CD14-positive monocyte (primary cell): ENCODE measurements at regions not wholly inside any gene's neighbourhood (a gene's known extent, or its start where the extent isn't known, plus 50 kb on each side); places are given as distances from the start of the nearest gene placed in this dataset.
"Not testable (repeated sequence)": the region's sequence is repeated elsewhere in the genome, so short reads cannot be mapped to it uniquely, and the experiment has no call there.

Source experiments
- DNase-seq, 3 donors: peaks; one replicate each; pipeline ENCODE4 v3.0.0-alpha.2; 2011 to 2022
- H2AFZ ChIP-seq: 2 replicates; pipeline ENCODE4 v1.6.0; 2012; ENCODE audit warnings: mild to moderate bottlenecking, low read depth, low read length, inconsistent platforms; ENCODE audit not compliant: insufficient read depth, poor library complexity, severe bottlenecking
- H3K27ac ChIP-seq, 2 donors: 1 replicate in 1 of 2; 2 replicates in 1 of 2; pipeline ENCODE4 v1.5.1; 2012 to 2013; ENCODE audit warnings: low read length in 2 of 2, control low read depth in 1 of 2, inconsistent platforms in 1 of 2, low read depth in 1 of 2, mild to moderate bottlenecking in 1 of 2
- H3K27me3 ChIP-seq, 2 donors: one replicate each; pipeline versions ENCODE4 v1.6.0 to v1.6.1; 2011 to 2013; ENCODE audit warnings: low read length in 2 of 2; ENCODE audit not compliant: control insufficient read depth in 2 of 2, insufficient read depth in 2 of 2
- H3K36me3 ChIP-seq, 2 donors: replicated peaks in 1 of 2; 1 replicate in 1 of 2; 2 replicates in 1 of 2; pipeline versions ENCODE4 v1.5.1 to v1.6.1; 2012 to 2013; ENCODE audit warnings: low read length in 2 of 2, control low read depth in 1 of 2, inconsistent platforms in 1 of 2, mild to moderate bottlenecking in 1 of 2; ENCODE audit not compliant: insufficient read depth in 2 of 2, control insufficient read depth in 1 of 2
- H3K4me1 ChIP-seq, 2 donors: 1 replicate in 1 of 2; 2 replicates in 1 of 2; pipeline versions ENCODE4 v1.5.1 to v1.6.1; 2012 to 2013; ENCODE audit warnings: low read length in 2 of 2, control low read depth in 1 of 2, inconsistent platforms in 1 of 2, mild to moderate bottlenecking in 1 of 2, moderate library complexity in 1 of 2; ENCODE audit not compliant: insufficient read depth in 2 of 2, control insufficient read depth in 1 of 2
- H3K4me2 ChIP-seq: replicated peaks from 2 replicates; pipeline ENCODE3; 2012; ENCODE audit warnings: low read length, moderate library complexity, mild to moderate bottlenecking; ENCODE audit not compliant: poor library complexity, severe bottlenecking; ENCODE audit errors: extremely low read depth
- H3K4me3 ChIP-seq, 3 experiments: fragments of 200-600 bp in 1 of 3; sonication (generic) in 1 of 3; replicated peaks in 1 of 3; 1 replicate in 2 of 3; 2 replicates in 1 of 3; pipeline ENCODE4 v1.5.1; 2011 to 2013; ENCODE audit warnings: low read length in 3 of 3, mild to moderate bottlenecking in 3 of 3, control low read depth in 2 of 3, low read depth in 2 of 3, inconsistent platforms in 1 of 3, moderate library complexity in 1 of 3
- H3K79me2 ChIP-seq: 2 replicates; pipeline ENCODE4 v1.6.0; 2012; ENCODE audit warnings: mild to moderate bottlenecking, control low read depth, inconsistent platforms, low read length, moderate library complexity; ENCODE audit not compliant: insufficient read depth
- H3K9ac ChIP-seq: 2 replicates; pipeline ENCODE4 v1.6.0; 2017; ENCODE audit warnings: low read length, mild to moderate bottlenecking; ENCODE audit not compliant: insufficient read depth, poor library complexity, severe bottlenecking
- H3K9me3 ChIP-seq, 2 donors: replicated peaks in 1 of 2; 1 replicate in 1 of 2; 2 replicates in 1 of 2; pipeline versions ENCODE4 v1.5.1 to v1.6.1; 2012 to 2013; ENCODE audit warnings: low read length in 2 of 2, control low read depth in 1 of 2; ENCODE audit not compliant: control insufficient read depth in 1 of 2, insufficient read depth in 1 of 2
- H4K20me1 ChIP-seq: 2 replicates; pipeline ENCODE4 v1.6.0; 2012; ENCODE audit warnings: mild to moderate bottlenecking, low read length, control low read depth, moderate library complexity; ENCODE audit not compliant: insufficient read depth
- H3K27ac Mint-ChIP-seq, 7 donors: one replicate each; pipeline ENCODE4 v1.8.0; 2020; ENCODE audit warnings: mild to moderate bottlenecking in 7 of 7, mixed read lengths in 7 of 7, moderate library complexity in 6 of 7, inconsistent platforms in 2 of 7
- H3K27me3 Mint-ChIP-seq, 3 donors: one replicate each; pipeline ENCODE4 v1.8.0; 2021 to 2022; ENCODE audit warnings: low read depth in 3 of 3, mild to moderate bottlenecking in 3 of 3, mixed read lengths in 3 of 3, moderate library complexity in 3 of 3, inconsistent platforms in 1 of 3
- H3K36me3 Mint-ChIP-seq, 2 donors: one replicate each; pipeline ENCODE4 v1.8.0; 2020; ENCODE audit warnings: mixed read lengths in 2 of 2, inconsistent platforms in 1 of 2, mild to moderate bottlenecking in 1 of 2
- H3K4me1 Mint-ChIP-seq: one replicate; pipeline ENCODE4 v1.8.0; 2020; ENCODE audit warnings: mild to moderate bottlenecking, mixed read lengths
- H3K4me3 Mint-ChIP-seq, 2 donors: one replicate each; pipeline ENCODE4 v1.8.0; 2020; ENCODE audit warnings: mild to moderate bottlenecking in 2 of 2, mixed read lengths in 2 of 2, moderate library complexity in 1 of 2
- H3K9me3 Mint-ChIP-seq, 7 donors: one replicate each; pipeline ENCODE4 v1.8.0; 2020 to 2022; ENCODE audit warnings: mixed read lengths in 7 of 7, mild to moderate bottlenecking in 6 of 7, moderate library complexity in 6 of 7, inconsistent platforms in 2 of 7
- CTCF ChIP-seq: fragments of 200-600 bp; IDR thresholded peaks from one replicate; pipeline ENCODE4 v1.8.0; 2022; ENCODE audit warnings: antibody characterized with exemption, mild to moderate bottlenecking
- WGBS: methylation state at CpG from one replicate; pipeline ENCODE4 v1.1.5; 2013; ENCODE audit warnings: missing lambda C conversion rate; ENCODE audit not compliant: insufficient coverage; 5-methylcytosine and 5-hydroxymethylcytosine counted together
- intact Hi-C, 2 donors: fragments of 100-400 bp; cut with micrococcal nuclease; formaldehyde crosslinking; loops; one replicate each; pipeline versions ENCODE4 v1.15.0 to v1.15.1; 2023

GRCh38 chr12:131425112-131426075, 285.5 kb upstream of the SFSWAP start:
- Histone ChIP-seq H4K20me1 (no peaks in the 10 kb centered on the region), H3K9ac (no peak overlapping the region), H3K79me2 (no peaks in the 10 kb centered on the region), H3K9me3 (peaks cover 0 to 11% of the 10 kb centered on the region in 2 donors), H3K27me3 (no peaks in the 10 kb centered on the region), H3K36me3 (no peaks in the 10 kb centered on the region), H3K27ac (no peak overlapping the region), H3K4me3 (no peak overlapping the region), H2AFZ (no peak overlapping the region), H3K4me1 (no peaks in the 10 kb centered on the region), H3K4me2 (no peak overlapping the region)
- DNase-seq = no peak
- TF ChIP-seq CTCF = no peak
- H3K36me3 Mint-ChIP-seq = no peaks in the 10 kb centered on the region
- no peak overlapping the region for H3K27ac Mint-ChIP-seq
- H3K4me1 Mint-ChIP-seq = no peaks in the 10 kb centered on the region
- H3K4me3 Mint-ChIP-seq = no peak overlapping the region
- H3K9me3 Mint-ChIP-seq = peaks cover 3 to 19% (median 13%) of the 10 kb centered on the region in 7 donors
- peaks cover 6 to 16% (median 7%) of the 10 kb centered on the region in 3 donors for H3K27me3 Mint-ChIP-seq
- WGBS = 89% methylated on average over 6 of the region's 9 CpGs
- intact Hi-C loops = no loop called here

DNA sequence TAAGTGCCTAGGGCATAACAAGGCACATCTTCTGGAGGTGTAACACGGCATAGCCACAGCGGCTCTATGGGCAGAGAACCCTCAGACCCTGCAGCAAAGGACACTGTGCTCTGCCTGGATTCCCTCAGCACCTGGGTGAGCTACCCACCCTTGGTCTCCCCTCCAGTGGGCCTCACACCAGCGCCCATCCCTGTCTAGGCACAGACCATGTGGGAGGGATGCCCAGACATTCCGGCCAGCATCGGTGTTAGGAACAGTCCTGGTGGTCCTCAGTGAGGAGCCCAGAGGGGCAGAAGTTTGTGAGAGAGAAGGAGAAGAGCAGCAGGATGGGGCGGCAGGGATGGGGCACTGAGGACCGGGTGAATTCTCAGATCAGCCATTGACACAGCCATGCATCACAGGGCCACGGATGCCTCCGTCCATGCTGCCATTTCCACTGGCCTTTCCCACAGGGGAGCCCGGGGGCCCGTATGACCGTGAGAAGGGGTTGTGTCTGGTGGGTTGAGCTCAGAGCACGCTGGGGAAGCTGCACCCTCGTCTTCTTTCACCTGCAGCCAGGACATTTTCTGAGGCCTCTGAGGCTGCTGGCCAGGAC, 282.7 kb upstream of the SFSWAP start:
- no peak for DNase-seq
- H3K9me3 Mint-ChIP-seq = peaks cover 3 to 22% (median 13%) of the 10 kb centered on the region in 7 donors
- H3K9me3 ChIP-seq = peaks cover 0 to 12% of the 10 kb centered on the region in 2 donors
- peaks cover 0 to 9% of the 10 kb centered on the region in 2 donors for H3K27me3 ChIP-seq
- no peaks in the 10 kb centered on the region for H3K4me1 ChIP-seq
- no peaks in the 10 kb centered on the region for H3K36me3 ChIP-seq
- no peak overlapping the region for H3K9ac ChIP-seq
- no peaks in the 10 kb centered on the region for H3K4me1 Mint-ChIP-seq
- peaks cover 14 to 23% (median 16%) of the 10 kb centered on the region in 3 donors for H3K27me3 Mint-ChIP-seq
- H3K27ac Mint-ChIP-seq = no peak overlapping the region
- no peak for TF ChIP-seq CTCF
- no peak overlapping the region for H2AFZ ChIP-seq
- H3K4me3 Mint-ChIP-seq = no peak overlapping the region
- intact Hi-C loops = no loop called here
- no peak overlapping the region for H3K27ac ChIP-seq
- no peak overlapping the region for H3K4me2 ChIP-seq
- no peaks in the 10 kb centered on the region for H3K79me2 ChIP-seq
- H3K4me3 ChIP-seq = no peak overlapping the region
- 89% methylated on average over 12 of the region's 14 CpGs for WGBS
- H3K36me3 Mint-ChIP-seq = no peaks in the 10 kb centered on the region
- no peaks in the 10 kb centered on the region for H4K20me1 ChIP-seq

DNA sequence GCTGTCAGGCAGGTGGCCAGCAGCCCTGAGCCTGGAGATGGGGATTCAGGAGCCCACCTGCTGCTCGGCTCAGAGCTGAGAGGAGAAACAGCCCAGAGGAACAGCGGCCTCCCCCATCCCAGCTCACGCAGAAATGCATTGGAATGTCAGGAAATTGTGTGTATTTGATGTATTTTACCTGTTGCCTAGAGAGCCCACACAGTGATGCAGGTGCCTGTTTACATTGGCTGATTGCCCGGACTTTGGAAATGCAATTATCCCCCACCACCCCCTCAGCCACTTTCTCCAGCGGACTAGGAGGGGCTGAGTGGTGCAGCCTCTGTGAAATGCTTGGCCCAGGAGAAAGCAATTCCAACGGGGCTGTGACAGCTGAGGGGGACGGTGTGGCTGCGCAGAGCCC, 281.7 kb upstream of the SFSWAP start:
- H3K4me1 Mint-ChIP-seq, H3K36me3 ChIP-seq, H3K4me2 ChIP-seq, H3K9ac ChIP-seq, DNase-seq, H3K27ac ChIP-seq, intact Hi-C loops, H3K4me3 ChIP-seq, H3K27ac Mint-ChIP-seq, H2AFZ ChIP-seq, H3K36me3 Mint-ChIP-seq, H3K4me3 Mint-ChIP-seq, H3K79me2 ChIP-seq, H4K20me1 ChIP-seq, H3K4me1 ChIP-seq: not testable (repeated sequence)
- Histone ChIP-seq H3K27me3 (peaks cover under 1 to 11% of the 10 kb centered on the region in 2 donors), H3K9me3 (peaks cover 0 to 12% of the 10 kb centered on the region in 2 donors)
- H3K9me3 Mint-ChIP-seq = peaks cover 3 to 22% (median 11%) of the 10 kb centered on the region in 7 donors
- no CpG with 5 or more reads among the region's 8 CpGs for WGBS
- H3K27me3 Mint-ChIP-seq = peaks cover 13 to 25% (median 17%) of the 10 kb centered on the region in 3 donors
